GM12874 (cell line): ENCODE measurements at regions not wholly inside any gene's neighbourhood (a gene's known extent, or its start where the extent isn't known, plus 50 kb on each side); places are given as distances from the start of the nearest gene placed in this dataset.

Experiments
- TF ChIP-seq, protein P1 (sequence below): IDR thresholded peaks from 2 replicates; pipeline ENCODE4 v1.5.1; 2011; ENCODE audit warnings: low read depth, mild to moderate bottlenecking, control low read depth, low read length, moderate library complexity; ENCODE audit not compliant: insufficient read depth

- TF ChIP-seq, protein P1, sequence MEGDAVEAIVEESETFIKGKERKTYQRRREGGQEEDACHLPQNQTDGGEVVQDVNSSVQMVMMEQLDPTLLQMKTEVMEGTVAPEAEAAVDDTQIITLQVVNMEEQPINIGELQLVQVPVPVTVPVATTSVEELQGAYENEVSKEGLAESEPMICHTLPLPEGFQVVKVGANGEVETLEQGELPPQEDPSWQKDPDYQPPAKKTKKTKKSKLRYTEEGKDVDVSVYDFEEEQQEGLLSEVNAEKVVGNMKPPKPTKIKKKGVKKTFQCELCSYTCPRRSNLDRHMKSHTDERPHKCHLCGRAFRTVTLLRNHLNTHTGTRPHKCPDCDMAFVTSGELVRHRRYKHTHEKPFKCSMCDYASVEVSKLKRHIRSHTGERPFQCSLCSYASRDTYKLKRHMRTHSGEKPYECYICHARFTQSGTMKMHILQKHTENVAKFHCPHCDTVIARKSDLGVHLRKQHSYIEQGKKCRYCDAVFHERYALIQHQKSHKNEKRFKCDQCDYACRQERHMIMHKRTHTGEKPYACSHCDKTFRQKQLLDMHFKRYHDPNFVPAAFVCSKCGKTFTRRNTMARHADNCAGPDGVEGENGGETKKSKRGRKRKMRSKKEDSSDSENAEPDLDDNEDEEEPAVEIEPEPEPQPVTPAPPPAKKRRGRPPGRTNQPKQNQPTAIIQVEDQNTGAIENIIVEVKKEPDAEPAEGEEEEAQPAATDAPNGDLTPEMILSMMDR, result no peak
Observed at GRCh38 chr2:12847694-12848575, 131.2 kb downstream of the TRIB2 start.

DNA sequence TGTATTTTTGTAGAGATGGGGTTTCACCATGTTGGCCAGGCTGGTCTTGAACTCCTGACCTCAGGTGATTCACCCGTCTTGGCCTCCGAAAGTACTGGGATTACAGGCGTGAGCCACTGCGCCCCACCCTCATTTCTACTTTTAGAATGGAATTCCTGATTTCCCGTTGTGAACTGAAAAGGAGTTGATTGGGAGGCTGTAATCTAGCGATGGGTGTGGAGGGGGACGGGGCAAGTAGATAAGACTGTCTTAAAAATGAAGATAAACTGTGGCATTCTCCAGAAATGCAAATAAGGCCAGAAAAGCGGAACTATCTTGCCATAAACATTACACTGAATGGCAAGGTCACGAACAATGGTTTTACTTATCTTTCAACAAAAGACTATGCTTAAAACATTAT is 135.4 kb downstream of the TRIB2 start:
- TF ChIP-seq, protein P1, result no peak

- TF ChIP-seq, protein P1, result no peak
Observed at GRCh38 chr2:12854001-12854530, 137.3 kb downstream of the TRIB2 start.

DNA sequence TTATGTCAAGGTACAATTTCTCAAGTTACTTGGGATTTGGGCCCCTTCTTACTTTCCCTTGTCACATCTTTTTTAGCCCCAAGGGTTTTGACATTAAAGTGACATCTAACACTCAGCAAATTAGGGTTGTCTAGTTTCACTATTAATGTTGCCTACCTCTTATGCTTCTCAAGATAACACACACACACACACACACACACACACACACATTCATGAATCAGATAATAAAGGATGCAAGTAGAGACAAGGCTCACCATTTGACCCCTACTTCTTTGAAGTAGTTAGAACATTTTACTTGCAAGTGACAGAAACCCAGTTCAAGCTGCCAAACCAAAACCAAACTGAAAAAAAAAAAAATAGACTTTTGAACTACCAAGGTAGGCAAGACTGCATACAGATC is 138.8 kb downstream of the TRIB2 start:
- TF ChIP-seq, protein P1, result no peak

GRCh38 chr2:12856934-12857601 is 140.3 kb downstream of the TRIB2 start:
- TF ChIP-seq, protein P1, result no peak

DNA sequence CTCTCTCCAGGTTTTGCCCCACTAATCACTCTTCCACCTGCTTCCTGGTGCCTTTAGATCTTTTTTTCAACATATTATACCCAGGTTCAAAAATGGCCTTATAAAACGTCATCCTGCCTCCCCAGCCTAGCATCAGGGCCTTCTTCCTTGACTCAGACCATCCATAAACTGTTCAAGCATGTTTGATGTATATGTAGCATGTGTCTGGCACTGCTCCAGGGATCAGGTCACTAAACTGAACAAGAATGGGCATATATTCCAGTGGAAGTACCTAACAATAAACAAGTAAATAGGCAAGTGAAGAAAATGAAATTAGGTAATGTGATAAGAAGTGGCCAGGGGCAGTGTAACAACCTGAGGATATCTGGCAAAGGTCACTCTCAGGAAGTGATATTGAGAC is 141.2 kb downstream of the TRIB2 start:
- TF ChIP-seq, protein P1, result no peak

- TF ChIP-seq, protein P1, result no peak
Observed at GRCh38 chr2:12858786-12859185, 142.1 kb downstream of the TRIB2 start.
